Cerebellar nuclear complex (tissue), 1 donor: ENCODE measurements at regions not wholly inside any gene's neighbourhood (a gene's known extent, or its start where the extent isn't known, plus 50 kb on each side); places are given as distances from the start of the nearest gene placed in this dataset.

Source experiments
- DNase-seq, 2 experiments: peaks; one replicate each; lab custom pipeline; 2025; lab: John Stamatoyannopoulos, UW

DNA sequence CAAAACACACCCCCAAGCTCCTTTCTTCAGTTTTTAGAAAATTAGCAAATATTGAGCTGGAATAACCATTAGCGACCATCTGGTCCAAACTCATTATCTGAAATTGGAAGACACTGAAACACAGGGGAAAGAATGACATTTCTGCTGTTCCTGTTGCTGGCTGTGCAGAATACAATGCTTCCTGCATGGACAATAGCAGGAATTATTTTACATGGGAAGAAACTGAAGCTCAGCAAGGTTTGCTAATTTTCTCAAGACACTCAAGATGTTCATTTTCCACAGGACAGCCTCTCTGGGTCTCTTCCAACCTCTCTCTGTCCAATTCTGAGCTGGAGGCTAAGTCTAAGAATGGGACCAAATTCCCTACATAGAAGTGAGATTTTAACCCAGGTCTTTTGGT lies 81.9 kb upstream of the TNS3 start:
- no peak for DNase-seq

GRCh38 chr7:47663213-47663612 lies 81.3 kb upstream of the TNS3 start:
- DNase-seq: no peak

- DNase-seq: no peak
Observed at GRCh38 chr7:47661051-47661714, 79.3 kb upstream of the TNS3 start.

- no peak for DNase-seq
Observed at GRCh38 chr7:47659664-47660462, 78.0 kb upstream of the TNS3 start.

- DNase-seq: no peak
Observed at GRCh38 chr7:47658886-47659635, 77.2 kb upstream of the TNS3 start.

- no peak for DNase-seq
Observed at GRCh38 chr7:47657126-47657525, 75.2 kb upstream of the TNS3 start.

DNA sequence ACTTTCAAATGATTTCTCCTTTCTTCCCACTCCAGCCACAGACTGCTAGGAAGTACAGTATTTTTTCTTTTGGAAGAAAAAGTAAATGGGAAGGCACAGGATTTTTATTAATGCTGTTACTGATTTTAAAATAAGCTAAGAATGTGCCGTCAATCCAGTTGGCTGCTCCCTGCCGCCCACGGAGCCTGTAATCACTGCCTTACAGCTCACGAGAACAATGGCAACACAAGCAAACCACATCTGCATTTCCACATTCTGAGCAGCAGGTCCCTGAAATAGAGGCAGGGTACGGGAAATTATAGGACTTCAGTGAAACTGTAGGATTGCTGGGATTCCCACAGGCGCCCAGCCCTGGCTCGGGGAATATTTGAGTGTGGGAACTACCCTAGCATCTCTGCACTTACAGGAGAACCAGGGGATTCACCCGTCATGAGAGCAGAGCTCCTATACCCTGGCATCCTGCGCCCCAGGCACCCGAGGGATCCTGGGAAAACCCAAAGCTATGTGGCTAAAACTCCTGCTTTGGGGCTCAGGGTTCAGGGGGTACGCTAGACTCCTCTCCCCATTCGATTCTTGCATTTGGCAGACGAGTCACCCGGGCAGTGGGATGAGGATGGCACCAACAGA lies 72.9 kb upstream of the TNS3 start:
- no peak for DNase-seq

GRCh38 chr7:47653550-47654411 lies 71.9 kb upstream of the TNS3 start:
- DNase-seq: no peak

DNA sequence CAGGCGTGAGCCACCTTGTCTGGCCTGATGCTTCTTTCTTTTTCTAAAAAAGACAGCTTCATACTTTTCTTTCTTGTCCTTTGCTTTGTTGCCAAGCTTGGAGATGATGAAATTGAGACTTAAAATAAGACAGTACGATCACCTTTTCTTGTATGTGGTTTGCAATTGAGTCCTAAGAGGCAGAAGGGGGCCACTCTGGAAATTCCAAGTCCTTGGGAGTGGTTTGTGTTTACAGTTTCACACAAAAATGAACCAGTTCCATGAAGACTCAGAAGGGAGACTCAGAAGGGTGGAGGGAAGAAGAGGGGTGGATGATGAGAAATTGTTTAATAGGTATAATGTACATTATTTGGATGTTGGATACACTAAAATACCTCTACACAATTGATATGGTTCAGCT lies 70.7 kb upstream of the TNS3 start:
- DNase-seq: no peak

GRCh38 chr7:47651355-47652317 lies 69.7 kb upstream of the TNS3 start:
- no peak for DNase-seq

GRCh38 chr7:47649919-47650318 lies 68.0 kb upstream of the TNS3 start:
- DNase-seq: no peak

- DNase-seq: no peak
Observed at GRCh38 chr7:47648275-47648925, 66.5 kb upstream of the TNS3 start.

DNA sequence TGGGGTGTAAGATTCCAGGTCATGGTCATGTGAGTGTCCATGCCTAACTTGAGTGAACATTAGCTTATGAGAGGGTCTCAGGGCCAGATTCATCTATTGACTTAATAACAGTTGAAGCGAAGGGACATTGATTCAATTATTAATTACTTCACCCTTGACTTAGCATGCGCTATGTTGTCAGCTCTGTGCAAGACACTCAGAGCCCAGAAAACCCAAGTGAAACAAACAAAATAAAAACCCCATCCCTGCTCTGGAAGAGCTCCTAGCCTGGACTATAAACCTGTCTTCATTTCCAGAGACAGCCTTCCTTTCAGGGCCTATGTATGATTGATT lies 66.0 kb upstream of the TNS3 start:
- no peak for DNase-seq

- peak in 1 of 2 experiments; percentile 57 for DNase-seq
Observed at GRCh38 chr7:47647181-47647917, 65.4 kb upstream of the TNS3 start.

DNA sequence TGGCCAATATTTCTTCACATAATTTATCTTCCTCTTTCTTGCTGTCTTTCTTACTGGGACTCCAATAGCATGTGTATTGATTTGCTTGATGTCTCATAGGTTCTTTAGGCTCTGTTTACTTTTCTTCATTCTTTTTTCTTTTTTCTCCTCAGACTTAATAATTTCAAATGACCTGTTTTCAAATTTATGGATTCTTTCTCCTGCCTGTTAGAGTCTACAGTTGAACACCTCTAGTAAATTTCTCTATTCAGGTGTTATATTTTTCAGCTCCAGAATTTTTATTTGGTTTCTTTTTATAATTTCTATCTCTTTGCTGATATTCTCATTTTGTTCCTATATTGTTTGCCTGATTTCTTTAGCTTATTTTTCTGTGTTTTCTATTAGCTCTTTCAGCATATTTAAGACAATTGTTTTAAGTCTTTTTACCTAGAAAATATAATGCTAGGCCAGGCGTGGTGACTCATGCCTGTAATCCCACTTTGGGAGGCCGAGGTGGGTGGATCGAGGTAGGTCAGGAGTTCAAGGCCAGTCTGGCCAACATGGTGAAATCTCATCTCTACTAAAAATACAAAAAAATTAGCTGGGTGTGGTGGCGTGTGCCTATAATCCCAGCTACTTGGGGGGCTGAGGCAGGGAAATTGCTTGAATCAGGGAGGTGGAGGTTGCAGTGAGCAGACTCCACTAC lies 61.9 kb upstream of the TNS3 start:
- no peak for DNase-seq

DNA sequence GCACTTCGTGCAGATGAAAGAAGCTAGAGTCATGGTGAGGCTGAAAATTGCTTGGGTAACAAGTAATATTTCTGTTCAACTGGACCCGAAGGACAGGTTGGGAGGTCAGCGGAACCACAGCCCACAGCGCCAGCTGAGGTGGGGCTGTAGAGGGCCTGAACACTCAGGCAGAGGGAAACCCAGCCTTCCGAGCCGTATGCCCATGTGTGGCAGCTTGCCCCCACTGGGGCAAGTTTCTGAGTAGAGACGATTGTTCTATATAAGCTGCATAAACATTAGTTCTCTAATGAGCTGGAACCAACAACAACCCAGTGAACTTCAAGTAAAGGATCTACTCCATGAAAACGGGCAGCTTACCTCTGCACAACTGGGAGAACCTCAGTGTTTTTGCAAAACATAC lies 58.4 kb upstream of the TNS3 start:
- no peak for DNase-seq

- DNase-seq: no peak
Observed at GRCh38 chr7:47639495-47640110, 57.7 kb upstream of the TNS3 start.

DNA sequence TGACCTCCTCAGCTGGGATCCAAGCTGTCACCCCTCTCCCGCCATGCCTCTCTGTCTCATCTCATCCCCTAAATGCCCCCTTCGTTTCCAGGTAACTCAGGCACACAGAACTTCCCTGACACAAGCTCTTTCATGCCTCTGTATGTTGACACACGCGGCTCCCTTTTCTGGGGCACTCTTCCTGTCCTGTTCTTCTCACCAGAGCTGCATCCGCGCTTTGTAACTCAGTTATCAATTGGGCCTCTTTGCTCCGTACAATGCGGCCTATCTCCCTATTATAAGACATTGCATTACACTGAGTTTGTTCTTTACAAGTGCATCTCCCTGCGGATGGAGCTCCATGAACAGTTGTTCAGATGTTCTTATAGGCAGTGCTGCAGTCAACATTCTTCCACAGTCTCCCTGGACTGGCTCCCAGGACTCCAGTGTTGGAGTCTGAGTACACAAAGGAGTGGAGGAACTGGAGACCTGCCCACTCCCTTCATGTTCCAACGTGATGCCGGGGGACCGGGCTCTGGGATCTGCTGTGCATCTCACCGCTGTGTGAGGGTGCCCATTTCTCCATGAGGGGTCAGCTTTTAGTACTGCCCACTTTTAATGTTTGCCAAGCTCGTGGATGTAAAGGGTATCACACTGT lies 56.9 kb upstream of the TNS3 start:
- DNase-seq: no peak
